Right ventricle myocardium superior (tissue), 1 donor: ENCODE measurements at regions not wholly inside any gene's neighbourhood (a gene's known extent, or its start where the extent isn't known, plus 50 kb on each side); places are given as distances from the start of the nearest gene placed in this dataset.
A peak's percentile ranks its signal among the peaks of the same experiment; 100 is the strongest.

Source experiments
- ATAC-seq: fragments of 200-7000 bp; cut with Tn5 transposase; one replicate; pipeline ENCODE4 v1.9.1; 2020; ENCODE audit warnings: mild to moderate bottlenecking; ENCODE audit not compliant: poor library complexity
- DNase-seq: peaks from one replicate; pipeline ENCODE4 v3.0.0-alpha.2; 2020
- intact Hi-C: fragments of 100-400 bp; cut with DNase I; formaldehyde crosslinking; loops from one replicate; pipeline ENCODE4 v1.11.2; 2022
- donor health status: DM: no; HTN: yes; CAD: no; lungs with severe emphysema.

GRCh38 chr5:135223404-135223803 is 175.6 kb downstream of the MACROH2A1 start:
- no peak for DNase-seq
- intact Hi-C loops = no loop called here
- ATAC-seq = no peak

- ATAC-seq (no peak), DNase-seq (no peak)
- intact Hi-C loops = no loop called here
These were observed 176.3 kb downstream of the MACROH2A1 start for GRCh38 chr5:135222771-135223170.

DNA sequence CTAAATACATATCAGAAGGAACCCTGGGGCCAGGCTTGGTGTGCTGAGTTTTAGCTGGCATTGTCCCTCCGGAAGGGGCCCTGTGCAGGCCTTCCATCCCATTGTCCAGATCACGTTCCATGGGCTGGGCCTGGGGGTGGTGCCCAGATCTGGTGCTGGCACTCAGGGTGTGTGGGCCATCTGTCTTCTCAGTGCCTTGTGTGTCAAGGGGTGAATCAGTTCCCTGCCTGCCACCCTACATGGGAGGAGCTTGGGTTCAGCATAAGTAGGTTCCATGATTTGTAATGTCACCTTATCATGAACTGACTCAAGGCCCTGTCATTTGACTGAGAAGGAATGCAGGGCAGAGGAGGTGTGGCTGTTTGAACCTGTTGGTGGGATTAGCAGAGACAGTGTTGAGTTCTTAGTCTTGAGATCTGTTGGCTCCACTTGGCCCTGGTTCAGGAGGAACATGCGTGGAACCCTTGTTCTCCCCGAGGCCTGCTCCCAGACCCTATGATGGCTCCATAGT is 176.8 kb downstream of the MACROH2A1 start:
- intact Hi-C loops = no loop called here
- no peak for ATAC-seq
- no peak for DNase-seq

- ATAC-seq (no peak), DNase-seq (no peak)
- intact Hi-C loops = no loop called here
These were observed 177.3 kb downstream of the MACROH2A1 start for GRCh38 chr5:135221696-135222095.

DNA sequence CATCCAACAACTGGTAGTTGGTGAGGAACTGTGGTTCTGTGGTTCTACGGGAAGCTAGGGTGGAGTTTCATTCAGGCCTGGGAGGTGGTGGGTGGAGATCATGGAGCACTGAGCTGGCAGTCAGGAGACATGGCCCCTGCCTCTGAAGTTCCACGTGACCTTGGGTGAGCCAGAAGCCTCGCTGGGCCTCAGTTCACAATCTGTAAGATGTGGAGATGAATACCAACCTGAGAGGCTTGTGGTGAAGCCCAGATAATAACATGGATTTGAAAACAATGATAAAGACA is 177.9 kb downstream of the MACROH2A1 start:
- no peak for DNase-seq
- intact Hi-C loops = no loop called here
- no peak for ATAC-seq

DNA sequence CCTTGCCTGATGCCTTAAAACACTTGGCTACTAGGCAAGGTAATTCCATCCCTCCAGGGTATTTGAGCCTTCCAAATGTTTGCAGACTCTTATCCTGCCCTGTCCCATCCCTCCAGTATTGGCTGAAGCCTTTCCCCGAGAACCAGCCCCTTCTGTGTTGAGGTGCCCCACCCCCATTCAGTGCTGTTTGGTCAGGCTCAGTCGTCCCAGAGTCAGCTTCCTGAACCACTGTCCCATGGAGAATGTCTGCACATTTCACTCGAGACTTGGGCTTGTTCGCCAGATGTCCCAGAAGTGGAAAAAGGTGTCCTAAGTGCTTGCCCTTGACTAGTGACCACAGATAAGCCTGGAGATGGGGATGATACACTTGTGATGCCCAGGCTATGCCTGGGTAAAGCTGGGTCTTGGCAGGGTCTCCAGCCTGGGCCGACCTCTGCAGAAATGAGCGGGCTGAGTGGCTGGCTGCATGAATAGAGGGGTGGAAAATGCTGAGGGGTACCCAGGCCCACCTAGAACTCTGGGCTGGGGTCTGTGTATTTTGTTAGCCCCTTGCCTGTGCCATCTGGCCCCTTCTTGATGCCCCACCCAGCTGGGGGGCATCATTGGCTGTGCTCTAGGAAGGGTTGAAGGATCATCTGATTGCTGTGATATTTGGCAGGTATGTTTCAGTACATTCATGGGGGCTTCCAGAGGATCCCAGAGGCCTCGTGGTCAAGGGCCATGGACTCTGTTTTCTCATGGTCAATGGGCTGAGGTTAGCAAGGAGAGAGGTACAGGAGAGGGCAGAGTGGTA is 178.4 kb downstream of the MACROH2A1 start:
- DNase-seq = no peak
- intact Hi-C loops = no loop called here
- no peak for ATAC-seq

- ATAC-seq (peak; percentile 28), DNase-seq (no peak)
- intact Hi-C loops = no loop called here
These were observed 179.2 kb downstream of the MACROH2A1 start for GRCh38 chr5:135219868-135220267.

- no peak for ATAC-seq
- intact Hi-C loops = no loop called here
- DNase-seq = no peak
These were observed 180.1 kb downstream of the MACROH2A1 start for GRCh38 chr5:135218790-135219568.

DNA sequence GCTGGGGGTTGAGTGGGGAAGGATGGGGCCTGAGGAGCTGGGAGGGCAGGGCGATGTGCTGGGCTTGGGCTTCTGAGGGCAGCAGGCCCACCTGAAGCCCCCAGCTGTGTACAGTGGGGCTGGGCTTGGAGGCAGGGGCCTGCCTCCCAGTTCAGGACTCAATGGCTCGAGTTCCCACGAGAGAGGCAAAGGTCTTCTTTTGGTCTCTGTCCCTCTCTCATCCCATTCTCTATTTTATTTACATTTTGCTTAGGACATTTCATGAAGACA is 180.6 kb downstream of the MACROH2A1 start:
- no peak for ATAC-seq
- intact Hi-C loops = no loop called here
- no peak for DNase-seq

DNA sequence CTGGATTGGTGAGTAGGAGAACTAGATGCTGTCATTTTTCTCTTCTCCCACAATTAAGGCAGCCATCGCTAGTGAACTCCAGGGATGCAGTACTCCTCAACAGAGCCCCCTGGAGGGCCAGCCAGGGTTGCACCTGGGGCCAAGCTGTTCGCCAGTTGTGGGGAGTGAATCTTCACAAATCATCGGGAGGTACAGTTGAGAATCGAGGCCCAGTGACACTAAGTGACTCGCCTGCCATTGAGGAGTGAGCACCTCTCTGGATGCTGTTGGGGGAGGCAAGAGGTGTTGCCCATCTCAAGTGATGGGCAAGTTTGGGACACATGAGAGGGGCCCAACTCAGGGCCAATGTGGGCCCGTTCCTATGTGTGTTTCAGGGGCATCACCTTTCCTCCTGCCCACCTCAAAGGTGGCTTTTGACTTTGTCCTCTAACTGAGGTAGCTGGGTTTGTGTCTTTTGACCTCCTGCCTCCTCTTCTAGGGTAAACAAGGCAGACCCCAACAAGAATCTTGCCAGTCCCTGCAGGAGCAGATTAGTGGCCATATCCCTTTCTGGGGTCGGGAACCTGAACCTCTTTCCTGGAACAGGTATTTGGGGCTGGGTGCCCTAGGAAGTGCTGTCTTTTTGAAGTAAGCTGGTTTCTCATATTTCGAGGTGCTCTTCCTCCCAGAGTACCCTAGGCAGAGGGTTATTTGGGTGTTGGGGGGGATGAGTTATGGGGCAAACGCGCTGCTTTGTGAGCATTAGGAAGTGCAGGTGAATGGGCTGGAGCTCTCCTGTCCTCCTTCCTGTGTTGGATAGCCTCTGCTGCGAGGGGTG is 181.2 kb downstream of the MACROH2A1 start:
- DNase-seq (no peak), ATAC-seq (no peak)
- intact Hi-C loops = no loop called here

GRCh38 chr5:135216471-135217343 is 182.3 kb downstream of the MACROH2A1 start:
- ATAC-seq = no peak
- intact Hi-C loops = no loop called here
- no peak for DNase-seq

GRCh38 chr5:135215617-135216470 is 181.8 kb upstream of the PITX1 start:
- intact Hi-C loops = no loop called here
- ATAC-seq = no peak

DNA sequence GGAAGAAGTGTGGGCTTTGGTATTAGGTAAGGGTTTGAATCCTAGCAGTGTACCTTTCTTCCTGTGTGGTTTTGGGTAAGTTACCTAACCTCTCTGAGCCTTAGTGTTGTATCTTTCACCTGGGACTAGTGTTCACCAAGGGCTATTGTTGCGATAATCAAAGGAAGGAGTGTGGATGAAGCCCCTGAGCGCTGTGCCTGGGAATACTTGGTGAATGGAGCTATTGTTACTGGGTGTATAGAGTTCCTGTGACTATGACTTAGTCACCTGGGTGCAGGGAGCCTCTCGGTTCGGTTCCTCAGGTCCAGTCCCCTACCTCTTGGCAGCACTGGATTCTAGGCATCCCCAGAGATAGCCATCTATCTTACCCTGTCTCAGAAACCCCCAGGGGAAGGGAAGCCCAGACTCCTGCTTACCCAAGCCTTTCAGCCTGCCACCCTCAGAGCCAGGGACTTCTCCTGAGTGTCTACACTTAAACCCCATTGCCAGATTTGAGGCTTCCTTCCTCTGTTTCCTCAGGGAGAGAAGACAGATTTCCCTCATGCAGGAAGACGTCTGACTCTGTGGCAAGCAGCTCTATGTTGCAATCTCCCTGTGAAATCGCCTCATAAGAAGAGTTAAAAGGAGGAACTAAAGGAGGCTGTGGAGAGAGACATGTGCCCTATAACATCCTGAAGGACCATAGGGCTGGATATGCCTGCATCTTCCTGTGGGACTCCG is 181.0 kb upstream of the PITX1 start:
- intact Hi-C loops = no loop called here
- DNase-seq (no peak), ATAC-seq (peak; percentile 45)

More at GRCh38 chr5:135215617-135216470, 181.8 kb upstream of the PITX1 start:
- no peak for DNase-seq

DNA sequence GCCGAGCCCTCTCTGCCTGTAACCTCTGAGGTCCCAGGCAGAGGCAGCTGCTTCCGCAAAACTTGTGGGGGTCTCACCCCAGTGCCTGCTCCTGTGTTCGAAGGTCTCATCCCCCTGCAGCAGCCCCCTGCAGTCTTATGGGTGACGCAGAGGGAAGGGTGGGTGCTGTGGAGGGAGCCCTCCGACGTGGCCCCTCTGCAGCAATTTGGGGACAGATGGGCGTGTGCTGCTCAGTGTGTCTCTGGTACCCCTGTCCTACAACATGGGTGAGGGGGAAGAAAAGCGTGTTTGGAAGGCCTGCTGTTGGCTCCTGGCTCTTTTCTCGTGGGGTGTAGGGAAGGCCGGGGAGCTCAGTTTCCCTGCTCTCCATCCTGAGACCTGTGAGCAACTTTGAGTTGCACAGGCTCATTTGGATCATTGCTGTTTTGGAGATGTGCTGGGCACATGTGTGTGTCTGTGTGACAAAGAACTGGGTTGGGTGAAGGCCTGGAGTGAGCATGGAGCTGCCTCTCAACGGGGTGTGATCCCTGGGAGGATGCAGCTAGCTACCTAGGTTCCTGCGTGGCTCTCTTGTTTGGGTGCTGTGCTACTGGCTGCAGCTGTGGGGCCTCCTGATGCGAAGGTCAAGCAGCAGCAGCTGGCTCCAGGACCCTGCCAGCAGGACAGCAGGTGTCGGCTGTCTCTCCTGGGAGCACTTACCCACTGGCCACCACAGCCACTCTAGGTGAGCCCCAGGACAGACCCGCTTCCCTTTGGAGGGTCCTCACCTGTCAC is 179.6 kb upstream of the PITX1 start:
- DNase-seq (no peak), ATAC-seq (no peak)
- intact Hi-C loops = no loop called here

- no peak for DNase-seq
- no peak for ATAC-seq
- intact Hi-C loops = no loop called here
These were observed 179.0 kb upstream of the PITX1 start for GRCh38 chr5:135213027-135213386.

DNA sequence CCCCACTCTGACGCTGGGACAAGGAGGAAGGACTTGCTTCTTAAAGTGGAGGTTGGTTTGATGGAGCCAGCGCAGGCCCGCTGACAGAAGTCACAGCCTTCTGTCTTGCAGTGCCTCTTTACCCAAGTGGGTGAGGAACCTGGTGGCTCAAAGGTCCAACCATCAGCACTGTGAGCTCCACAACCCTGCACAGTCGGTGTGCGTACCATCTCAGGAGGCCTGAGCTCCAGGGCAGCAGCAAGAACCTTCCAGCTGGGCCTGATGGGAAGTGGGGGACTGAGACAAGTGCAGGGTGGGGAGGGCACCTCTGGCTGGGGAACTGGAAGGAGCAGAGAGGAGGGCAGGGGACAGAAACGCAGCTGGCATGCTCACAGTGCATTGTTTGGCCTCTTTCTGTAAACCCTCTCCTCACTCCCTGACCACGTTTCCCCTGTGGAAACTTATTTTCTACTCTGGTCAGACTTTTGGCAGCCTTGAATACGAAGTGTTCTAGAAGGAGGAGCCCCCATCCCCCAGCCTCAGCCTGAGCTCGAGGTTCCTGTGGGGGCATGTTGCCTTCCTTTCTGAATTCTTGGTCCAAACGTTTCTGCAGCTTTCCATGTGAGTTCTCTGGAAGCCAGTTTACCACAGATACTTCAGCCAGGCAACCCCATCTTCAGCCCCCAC is 178.5 kb upstream of the PITX1 start:
- DNase-seq (no peak), ATAC-seq (no peak)
- intact Hi-C loops = no loop called here
